HEK293 (cell line): ENCODE measurements at regions not wholly inside any gene's neighbourhood (a gene's known extent, or its start where the extent isn't known, plus 50 kb on each side); places are given as distances from the start of the nearest gene placed in this dataset.

Experiments
- CTCF ChIA-PET: fragments of 350-600 bp; formaldehyde crosslinking; extraction: SDS; loops from one replicate; lab custom pipeline; 2021; ENCODE audit warnings: antibody characterized with exemption; lab: Yijun Ruan, JAX
- POLR2A ChIA-PET: fragments of 300-600 bp; formaldehyde crosslinking; extraction: SDS; loops from one replicate; lab custom pipeline; 2020; ENCODE audit warnings: antibody characterized with exemption, inconsistent platforms; lab: Yijun Ruan, JAX
- H3K27ac ChIP-seq: fragments of 200-500 bp; sonication (Bioruptor generic); 2 replicates; pipeline ENCODE4 v1.5.1; 2014; ENCODE audit warnings: low read depth, low read length, control low read depth, inconsistent platforms; ENCODE audit errors: extremely low read depth
- H3K36me3 ChIP-seq, 2 experiments: fragments of 200-500 bp in 1 of 2; sonication (Bioruptor generic) in 1 of 2; 1 replicate in 1 of 2; 2 replicates in 1 of 2; pipeline ENCODE4 v1.5.1; 2014 to 2017; ENCODE audit warnings: inconsistent platforms in 2 of 2, low read length in 2 of 2; ENCODE audit not compliant: control insufficient read depth in 2 of 2, insufficient read depth in 1 of 2
- H3K4me1 ChIP-seq: fragments of 200-500 bp; sonication (Bioruptor generic); 2 replicates; pipeline ENCODE4 v1.5.1; 2014; ENCODE audit warnings: mild to moderate bottlenecking, low read length, inconsistent platforms; ENCODE audit not compliant: control insufficient read depth, insufficient read depth
- H3K4me3 ChIP-seq: 2 replicates; pipeline ENCODE4 v1.5.1; 2011; ENCODE audit warnings: low read depth, mild to moderate bottlenecking, control low read depth, low read length, moderate library complexity
- H3K9me3 ChIP-seq: fragments of 200-500 bp; sonication (Bioruptor generic); 2 replicates; pipeline ENCODE4 v1.5.1; 2014; ENCODE audit warnings: low read depth, low read length, inconsistent platforms; ENCODE audit not compliant: control insufficient read depth, insufficient read depth
- AEBP2 ChIP-seq: fragments of 450-650 bp; formaldehyde crosslinking; IDR thresholded peaks from 2 replicates; pipeline ENCODE4 v1.5.1; 2016; ENCODE audit warnings: missing biosample characterization, missing genetic modification characterization, borderline replicate concordance
- BCL11B ChIP-seq: fragments of 450-650 bp; formaldehyde crosslinking; IDR thresholded peaks from 2 replicates; pipeline ENCODE4 v1.5.1; 2016; ENCODE audit warnings: low read depth, missing biosample characterization, missing genetic modification characterization
- IKZF3 ChIP-seq: fragments of 450-650 bp; IDR thresholded peaks from 2 replicates; pipeline ENCODE4 v1.5.0; 2018; ENCODE audit warnings: missing biosample characterization, mild to moderate bottlenecking, missing genetic modification characterization, moderate library complexity
- INSM2 ChIP-seq: fragments of 450-650 bp; formaldehyde crosslinking; IDR thresholded peaks from 2 replicates; pipeline ENCODE4 v1.5.1; 2016; ENCODE audit warnings: missing biosample characterization, missing genetic modification characterization
- KLF17 ChIP-seq: fragments of 450-650 bp; formaldehyde crosslinking; IDR thresholded peaks from 2 replicates; pipeline ENCODE4 v1.5.1; 2016; ENCODE audit warnings: missing biosample characterization, missing genetic modification characterization
- OSR2 ChIP-seq: fragments of 450-650 bp; formaldehyde crosslinking; IDR thresholded peaks from 2 replicates; pipeline ENCODE4 v1.5.1; 2016; ENCODE audit warnings: missing biosample characterization, missing genetic modification characterization
- REST ChIP-seq: fragments of 450-650 bp; formaldehyde crosslinking; IDR thresholded peaks from 2 replicates; pipeline ENCODE4 v1.5.1; 2016; ENCODE audit warnings: missing biosample characterization, missing genetic modification characterization
- TCF7L2 ChIP-seq: IDR thresholded peaks from 2 replicates; pipeline ENCODE4 v1.6.1; 2011; ENCODE audit warnings: low read depth, mild to moderate bottlenecking, inconsistent platforms, low read length, moderate library complexity, borderline replicate concordance
- WT1 ChIP-seq: fragments of 450-650 bp; formaldehyde crosslinking; IDR thresholded peaks from 2 replicates; pipeline ENCODE4 v1.5.1; 2016; ENCODE audit warnings: missing biosample characterization, missing genetic modification characterization
- ZBTB8A ChIP-seq: fragments of 450-650 bp; formaldehyde crosslinking; IDR thresholded peaks from 2 replicates; pipeline ENCODE4 v1.5.1; 2016; ENCODE audit warnings: missing biosample characterization, missing genetic modification characterization
- ZNF138 ChIP-seq: fragments of 450-650 bp; formaldehyde crosslinking; IDR thresholded peaks from 2 replicates; pipeline ENCODE4 v1.5.1; 2016; ENCODE audit warnings: missing biosample characterization, missing genetic modification characterization, borderline replicate concordance
- ZNF274 ChIP-seq, 2 experiments: fragments of 200-500 bp in 1 of 2; fragments of 450-650 bp in 1 of 2; sonication (Bioruptor generic) in 1 of 2; formaldehyde crosslinking in 1 of 2; IDR thresholded peaks; 2 replicates each; pipeline versions ENCODE4 v1.5.1 to v1.6.1; 2014 to 2016; ENCODE audit warnings: borderline replicate concordance in 1 of 2, inconsistent platforms in 1 of 2, low read length in 1 of 2, missing biosample characterization in 1 of 2, missing genetic modification characterization in 1 of 2
- ZNF366 ChIP-seq: fragments of 450-650 bp; formaldehyde crosslinking; conservative IDR thresholded peaks from 2 replicates; pipeline ENCODE4 v1.5.1; 2016; ENCODE audit warnings: missing biosample characterization, missing genetic modification characterization
- ZNF473 ChIP-seq: fragments of 450-650 bp; formaldehyde crosslinking; IDR thresholded peaks from 2 replicates; pipeline ENCODE4 v1.5.1; 2017; ENCODE audit warnings: missing biosample characterization, missing genetic modification characterization
- ZNF521 ChIP-seq: fragments of 450-650 bp; formaldehyde crosslinking; IDR thresholded peaks from 2 replicates; pipeline ENCODE4 v1.5.1; 2017; ENCODE audit warnings: missing biosample characterization, mild to moderate bottlenecking, missing genetic modification characterization
- ZNF544 ChIP-seq: fragments of 450-650 bp; formaldehyde crosslinking; IDR thresholded peaks from 2 replicates; pipeline ENCODE4 v1.5.0; 2017; ENCODE audit warnings: missing biosample characterization, missing genetic modification characterization
- ZNF548 ChIP-seq: fragments of 450-650 bp; formaldehyde crosslinking; IDR thresholded peaks from 2 replicates; pipeline ENCODE4 v1.5.1; 2016; ENCODE audit warnings: missing biosample characterization, missing genetic modification characterization
- ZNF549 ChIP-seq: fragments of 450-650 bp; IDR thresholded peaks from 2 replicates; pipeline ENCODE4 v1.5.1; 2018; ENCODE audit warnings: missing biosample characterization, missing genetic modification characterization, mild to moderate bottlenecking, inconsistent platforms, moderate library complexity
- ZNF621 ChIP-seq: fragments of 450-650 bp; formaldehyde crosslinking; IDR thresholded peaks from 2 replicates; pipeline ENCODE4 v1.5.1; 2017; ENCODE audit warnings: missing biosample characterization, missing genetic modification characterization
- ZNF624 ChIP-seq: fragments of 450-650 bp; formaldehyde crosslinking; IDR thresholded peaks from 2 replicates; pipeline ENCODE4 v1.5.1; 2017; ENCODE audit warnings: missing biosample characterization, missing genetic modification characterization
- ZNF707 ChIP-seq: fragments of 450-650 bp; formaldehyde crosslinking; IDR thresholded peaks from 2 replicates; pipeline ENCODE4 v1.5.1; 2016; ENCODE audit warnings: missing biosample characterization, missing genetic modification characterization
- ZNF791 ChIP-seq: fragments of 450-650 bp; formaldehyde crosslinking; IDR thresholded peaks from 2 replicates; pipeline ENCODE4 v1.5.1; 2016; ENCODE audit warnings: missing biosample characterization, missing genetic modification characterization
- TF ChIP-seq, protein P1 (sequence below): fragments of 450-650 bp; formaldehyde crosslinking; IDR thresholded peaks from 2 replicates; pipeline ENCODE4 v1.5.1; 2016; ENCODE audit warnings: missing biosample characterization, missing genetic modification characterization, low read depth
- TF ChIP-seq, protein P2 (sequence below): fragments of 450-650 bp; formaldehyde crosslinking; IDR thresholded peaks from 2 replicates; pipeline ENCODE4 v1.5.1; 2016; ENCODE audit warnings: missing biosample characterization, missing genetic modification characterization

- TF ChIP-seq AEBP2 (tag by site-specific recombination) = no peak
- no peak for TF ChIP-seq ZNF521 (tag by site-specific recombination)
- TF ChIP-seq WT1 = no peak
- TF ChIP-seq BCL11B (tag by site-specific recombination) = no peak
- no peak for TF ChIP-seq ZNF473 (tag by site-specific recombination)
- TF ChIP-seq, protein P1, sequence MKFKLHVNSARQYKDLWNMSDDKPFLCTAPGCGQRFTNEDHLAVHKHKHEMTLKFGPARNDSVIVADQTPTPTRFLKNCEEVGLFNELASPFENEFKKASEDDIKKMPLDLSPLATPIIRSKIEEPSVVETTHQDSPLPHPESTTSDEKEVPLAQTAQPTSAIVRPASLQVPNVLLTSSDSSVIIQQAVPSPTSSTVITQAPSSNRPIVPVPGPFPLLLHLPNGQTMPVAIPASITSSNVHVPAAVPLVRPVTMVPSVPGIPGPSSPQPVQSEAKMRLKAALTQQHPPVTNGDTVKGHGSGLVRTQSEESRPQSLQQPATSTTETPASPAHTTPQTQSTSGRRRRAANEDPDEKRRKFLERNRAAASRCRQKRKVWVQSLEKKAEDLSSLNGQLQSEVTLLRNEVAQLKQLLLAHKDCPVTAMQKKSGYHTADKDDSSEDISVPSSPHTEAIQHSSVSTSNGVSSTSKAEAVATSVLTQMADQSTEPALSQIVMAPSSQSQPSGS (tag by site-specific recombination) = no peak
- TF ChIP-seq ZNF544 (tag by site-specific recombination) = no peak
- no peak for TF ChIP-seq ZBTB8A (tag by site-specific recombination)
- no peak for TF ChIP-seq OSR2 (tag by site-specific recombination)
- TF ChIP-seq, protein P2, sequence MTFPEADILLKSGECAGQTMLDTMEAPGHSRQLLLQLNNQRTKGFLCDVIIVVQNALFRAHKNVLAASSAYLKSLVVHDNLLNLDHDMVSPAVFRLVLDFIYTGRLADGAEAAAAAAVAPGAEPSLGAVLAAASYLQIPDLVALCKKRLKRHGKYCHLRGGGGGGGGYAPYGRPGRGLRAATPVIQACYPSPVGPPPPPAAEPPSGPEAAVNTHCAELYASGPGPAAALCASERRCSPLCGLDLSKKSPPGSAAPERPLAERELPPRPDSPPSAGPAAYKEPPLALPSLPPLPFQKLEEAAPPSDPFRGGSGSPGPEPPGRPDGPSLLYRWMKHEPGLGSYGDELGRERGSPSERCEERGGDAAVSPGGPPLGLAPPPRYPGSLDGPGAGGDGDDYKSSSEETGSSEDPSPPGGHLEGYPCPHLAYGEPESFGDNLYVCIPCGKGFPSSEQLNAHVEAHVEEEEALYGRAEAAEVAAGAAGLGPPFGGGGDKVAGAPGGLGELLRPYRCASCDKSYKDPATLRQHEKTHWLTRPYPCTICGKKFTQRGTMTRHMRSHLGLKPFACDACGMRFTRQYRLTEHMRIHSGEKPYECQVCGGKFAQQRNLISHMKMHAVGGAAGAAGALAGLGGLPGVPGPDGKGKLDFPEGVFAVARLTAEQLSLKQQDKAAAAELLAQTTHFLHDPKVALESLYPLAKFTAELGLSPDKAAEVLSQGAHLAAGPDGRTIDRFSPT = no peak
- TF ChIP-seq ZNF624 (tag by site-specific recombination) = no peak
- TF ChIP-seq KLF17 = no peak
- TF ChIP-seq ZNF366 (tag by site-specific recombination) = no peak
- no peak for TF ChIP-seq ZNF548 (tag by site-specific recombination)
- TF ChIP-seq ZNF707 (tag by site-specific recombination) = no peak
- no peak for TF ChIP-seq REST
- Histone ChIP-seq H3K36me3 (no peaks in the 10 kb centered on the region), H3K4me3 (no peak overlapping the region), H3K4me1 (no peaks in the 10 kb centered on the region), H3K9me3 (no peaks in the 10 kb centered on the region), H3K27ac (no peak overlapping the region)
- ChIA-PET CTCF (interaction anchor here (0.7 to 1.2 kb wide), 3 partner anchors 10 to 405 kb away, joined by 3 to 7 read pairs (median 4); no protein-coding TSS in a partner anchor), POLR2A (no interaction called here)
These were observed 110.0 kb upstream of the PABPC3 start for GRCh38 chr13:24985896-24986295.

DNA sequence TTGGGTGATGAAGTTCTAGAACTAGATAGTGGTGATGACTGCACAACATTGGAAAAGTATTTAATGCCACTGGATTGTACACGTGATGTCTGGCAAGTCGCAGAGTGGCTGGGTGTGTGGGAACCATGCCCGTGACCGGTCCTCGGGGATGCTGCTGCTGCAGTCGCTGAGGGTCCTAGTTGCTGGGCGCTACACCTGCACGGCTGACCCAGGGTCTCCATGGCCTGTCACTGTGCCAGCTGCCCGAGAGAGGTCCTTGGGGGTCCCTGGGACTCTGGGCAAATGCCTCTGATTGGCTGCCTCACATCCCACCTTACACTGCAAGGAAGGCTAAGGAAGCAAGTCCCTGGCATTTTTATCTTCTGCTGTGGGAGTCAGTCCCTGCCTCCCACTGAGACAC, 109.1 kb upstream of the PABPC3 start:
- no peaks in the 10 kb centered on the region for H3K36me3 ChIP-seq
- ChIA-PET CTCF (interaction anchor here (0.7 to 1.2 kb wide), 2 partner anchors 9 to 406 kb away, joined by 4 to 7 read pairs; no protein-coding TSS in a partner anchor), POLR2A (no interaction called here)
- no peak overlapping the region for H3K4me3 ChIP-seq
- H3K27ac ChIP-seq = no peak overlapping the region
- no peaks in the 10 kb centered on the region for H3K9me3 ChIP-seq
- H3K4me1 ChIP-seq = no peaks in the 10 kb centered on the region
- no peak for TF ChIP-seq ZNF549 (tag by site-specific recombination)
- TF ChIP-seq ZNF138 (tag by site-specific recombination) = no peak
- no peak for TF ChIP-seq IKZF3
- no peak for TF ChIP-seq INSM2
- TF ChIP-seq TCF7L2 = no peak
- no peak for TF ChIP-seq ZNF621
- TF ChIP-seq ZNF274 (IDR thresholded peaks at IDR 0.05; ENCODE audit: low read length) = no peak
- no peak for TF ChIP-seq ZNF274 (tag by site-specific recombination; IDR thresholded peaks at IDR 0.05; ENCODE audit: borderline replicate concordance)
- no peak for TF ChIP-seq ZNF791 (tag by site-specific recombination)
